T47D (cell line): ENCODE measurements at regions not wholly inside any gene's neighbourhood (a gene's known extent, or its start where the extent isn't known, plus 50 kb on each side); places are given as distances from the start of the nearest gene placed in this dataset.
"Not testable (repeated sequence)": the region's sequence is repeated elsewhere in the genome, so short reads cannot be mapped to it uniquely, and the experiment has no call there.

Source experiments
- DNase-seq, 2 experiments: peaks; one replicate each; pipeline versions ENCODE4 v3.0.0 to v3.0.0-alpha.2; 2011 to 2012; ENCODE audit warnings: low read depth in 1 of 2, low spot score in 1 of 2
- JUND ChIP-seq: IDR thresholded peaks from 2 replicates; pipeline ENCODE4 v1.6.1; 2012; ENCODE audit warnings: low read depth
- in situ Hi-C: cut with HindIII; loops from 2 replicates; pipeline ENCODE4 v1.10.0; 2016; ENCODE audit warnings: low sequenced_read_pairs, low pct_unique_long_range_greater_than_20kb

DNA sequence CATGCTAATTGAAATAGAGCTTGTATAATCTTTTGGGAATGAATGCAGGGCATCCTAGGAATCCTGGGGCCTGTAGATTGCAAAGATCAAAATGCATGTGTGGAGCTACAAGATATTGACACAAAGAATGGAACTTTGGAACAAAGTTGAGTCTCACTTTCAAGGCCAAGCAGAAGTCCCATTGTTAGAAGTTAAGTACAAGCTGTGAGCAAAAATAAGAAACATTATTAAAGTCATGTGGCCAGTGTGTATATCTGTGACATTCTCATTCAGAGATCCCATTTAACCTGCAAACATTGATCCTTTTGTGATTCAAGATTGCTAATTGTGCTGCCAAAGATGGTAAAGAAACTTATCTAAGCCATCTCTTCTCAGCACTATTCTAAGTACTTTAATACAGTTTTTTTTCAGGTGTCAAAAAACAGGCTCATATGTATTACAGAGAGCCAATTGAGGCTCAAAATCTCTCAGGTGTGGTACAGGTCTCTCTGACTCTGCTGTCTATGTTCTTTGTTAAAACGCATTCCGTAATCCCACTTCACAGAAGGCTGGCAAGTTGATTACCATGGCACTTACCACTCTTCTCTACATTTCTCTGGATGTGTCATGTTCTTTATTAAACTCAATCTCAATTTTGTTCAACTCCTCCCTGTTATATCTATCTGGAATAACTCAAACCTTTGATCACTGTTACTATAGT lies 704.4 kb upstream of the NEGR1 start:
- no peak for TF ChIP-seq JUND
- in situ Hi-C loops, result no loop called here
- DNase-seq, result no peak

GRCh38 chr1:72985024-72985423 lies 702.7 kb upstream of the NEGR1 start:
- in situ Hi-C loops, DNase-seq: not testable (repeated sequence)

GRCh38 chr1:72983011-72983410 lies 700.7 kb upstream of the NEGR1 start:
- in situ Hi-C loops, DNase-seq: not testable (repeated sequence)

GRCh38 chr1:72969461-72969860 lies 687.1 kb upstream of the NEGR1 start:
- DNase-seq, result no peak
- TF ChIP-seq JUND, result no peak
- in situ Hi-C loops, result no loop called here

- TF ChIP-seq JUND, result no peak
- DNase-seq, result no peak
- in situ Hi-C loops, result no loop called here
Observed at GRCh38 chr1:72954943-72955342, 672.6 kb upstream of the NEGR1 start.

DNA sequence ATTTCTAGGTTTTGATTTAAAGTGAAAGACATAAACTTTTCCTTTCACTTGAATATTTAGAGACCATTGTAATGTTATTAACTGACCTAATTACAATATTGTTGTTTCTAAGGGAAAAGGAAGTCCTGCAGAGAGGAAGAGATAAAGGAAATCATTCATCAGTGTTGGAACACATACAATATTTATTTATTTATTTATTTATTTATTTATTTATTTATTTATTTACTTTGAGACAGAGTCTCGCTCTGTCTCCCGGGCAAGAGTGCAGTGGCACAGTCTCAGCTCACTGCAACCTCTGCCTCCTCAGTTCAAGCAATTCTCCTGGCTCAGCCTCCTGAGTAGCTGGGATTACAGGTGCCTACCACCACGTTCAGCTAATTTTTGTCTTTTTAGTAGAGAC lies 668.6 kb upstream of the NEGR1 start:
- DNase-seq, in situ Hi-C loops: not testable (repeated sequence)

GRCh38 chr1:72946903-72947499 lies 664.7 kb upstream of the NEGR1 start:
- in situ Hi-C loops, result no loop called here
- peak in 1 of 2 experiments; percentile 2 for DNase-seq
- TF ChIP-seq JUND, result no peak

GRCh38 chr1:72942008-72942407 lies 659.7 kb upstream of the NEGR1 start:
- in situ Hi-C loops, result no loop called here
- DNase-seq, result no peak
- TF ChIP-seq JUND, result no peak

DNA sequence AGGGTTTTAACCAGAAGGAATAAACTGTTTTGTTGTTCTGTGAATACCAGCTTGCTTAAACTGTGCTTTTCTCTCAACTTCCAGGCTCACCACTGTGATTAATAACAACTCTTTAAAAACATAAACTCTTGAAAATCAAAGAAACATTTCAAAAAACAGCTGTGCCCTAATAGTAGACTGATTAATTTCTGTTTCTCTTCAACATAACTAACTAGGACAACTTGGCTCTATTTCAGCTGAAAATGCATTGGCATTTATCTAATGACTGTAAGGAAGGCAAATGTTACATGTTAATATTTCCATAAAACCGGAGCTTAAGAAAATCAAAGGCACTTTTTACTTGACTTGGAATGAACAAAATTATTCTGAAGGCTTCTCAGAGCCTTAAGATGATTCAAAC lies 656.1 kb upstream of the NEGR1 start:
- DNase-seq, result no peak
- TF ChIP-seq JUND, result no peak
- in situ Hi-C loops, result no loop called here

DNA sequence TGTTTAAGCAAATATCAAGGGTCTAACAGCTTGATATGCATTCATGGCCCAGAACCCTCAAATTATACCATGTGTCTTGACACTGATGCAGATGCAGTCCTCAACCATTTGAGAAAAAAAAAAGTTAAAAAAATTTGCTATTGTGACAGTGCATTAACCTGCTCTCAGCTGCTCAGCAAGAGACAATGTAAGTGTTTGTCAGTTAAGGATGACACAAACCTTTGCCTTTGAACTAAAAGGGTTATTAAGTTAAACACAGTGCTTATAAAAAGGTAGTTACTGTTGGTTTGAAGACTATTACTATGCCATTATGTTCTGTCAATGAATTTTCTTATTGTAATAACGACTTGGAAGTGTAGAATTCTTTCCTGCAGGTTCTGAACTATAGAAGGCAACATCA lies 655.6 kb upstream of the NEGR1 start:
- DNase-seq, result no peak
- in situ Hi-C loops, result no loop called here
- no peak for TF ChIP-seq JUND

DNA sequence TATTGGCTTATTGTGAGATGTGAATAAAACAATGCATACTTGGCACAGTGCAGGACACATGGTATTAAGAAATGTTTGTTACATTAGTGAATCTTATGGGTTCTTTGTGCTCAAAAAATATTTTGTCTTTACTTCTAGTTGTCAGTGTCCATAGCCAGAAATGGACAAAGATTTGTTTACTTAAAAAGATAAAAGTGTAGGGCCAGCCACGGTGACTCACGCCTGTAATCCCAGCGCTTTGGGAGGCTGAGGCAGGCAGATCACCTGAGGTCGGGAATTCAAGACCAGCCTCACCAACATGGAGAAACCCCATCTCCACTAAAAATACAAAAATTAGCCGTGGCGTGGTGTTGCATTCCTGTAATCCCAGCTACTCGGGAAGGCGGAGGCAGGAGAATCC lies 654.6 kb upstream of the NEGR1 start:
- no peak for TF ChIP-seq JUND
- DNase-seq, result no peak
- in situ Hi-C loops, result no loop called here

- no peak for TF ChIP-seq JUND
- in situ Hi-C loops, result no loop called here
- no peak for DNase-seq
Observed at GRCh38 chr1:72936151-72936740, 653.9 kb upstream of the NEGR1 start.

DNA sequence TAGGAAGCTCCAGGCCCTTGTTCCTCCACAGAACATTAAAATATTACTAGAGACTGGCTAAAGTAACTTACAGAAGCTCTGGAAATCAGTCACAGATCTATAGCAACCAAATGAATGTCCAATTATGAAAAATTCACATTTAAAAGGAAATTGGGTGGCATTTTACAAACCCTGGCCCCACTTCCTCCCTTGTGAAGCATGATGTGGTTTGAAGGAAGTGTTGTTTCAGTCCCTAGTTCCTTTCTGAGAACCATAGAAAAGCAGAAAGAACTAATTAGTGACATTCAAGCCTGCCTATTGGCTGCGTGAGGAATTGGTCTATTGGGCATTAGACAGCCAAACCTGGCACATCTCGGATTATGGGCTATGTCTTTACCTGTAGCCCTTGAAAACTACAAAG lies 649.7 kb upstream of the NEGR1 start:
- TF ChIP-seq JUND, result no peak
- in situ Hi-C loops, result no loop called here
- DNase-seq, result no peak

DNA sequence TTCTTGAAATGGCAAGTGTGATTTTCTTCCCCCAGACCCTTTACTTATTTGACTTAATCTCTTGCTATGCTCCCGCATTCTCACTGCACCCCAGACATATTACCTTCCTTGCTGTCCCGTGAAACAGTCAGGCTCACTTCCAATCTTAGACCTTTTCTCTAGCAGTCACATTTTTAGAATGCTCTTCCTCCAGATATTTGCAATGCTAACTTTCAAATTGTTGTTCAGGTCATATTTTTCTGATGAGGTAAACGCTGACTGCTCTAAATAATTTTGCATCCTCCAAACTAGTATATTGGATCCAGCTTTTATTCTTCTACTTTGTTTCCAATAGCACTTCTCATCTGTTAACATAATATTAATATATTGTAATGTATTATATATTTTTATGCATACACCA lies 648.2 kb upstream of the NEGR1 start:
- DNase-seq, result no peak
- in situ Hi-C loops, result no loop called here
- TF ChIP-seq JUND, result no peak
